Testis (tissue), 2 donors: ENCODE measurements at regions not wholly inside any gene's neighbourhood (a gene's known extent, or its start where the extent isn't known, plus 50 kb on each side); places are given as distances from the start of the nearest gene placed in this dataset.

Experiments used
- POLR2A ChIP-seq: fragments of 450-650 bp; IDR thresholded peaks from one replicate; pipeline ENCODE4 v1.6.1; 2017; ENCODE audit warnings: antibody characterized with exemption, mild to moderate bottlenecking, moderate library complexity
- TF ChIP-seq, protein P1 (sequence below), 3 experiments: fragments of 450-650 bp in 2 of 3; fragments of 200-600 bp in 1 of 3; sonication (generic) in 1 of 3; IDR thresholded peaks; one replicate each; pipeline ENCODE4 v1.5.1; 2016 to 2019; ENCODE audit warnings: antibody characterized with exemption in 3 of 3, mild to moderate bottlenecking in 2 of 3, moderate library complexity in 1 of 3

GRCh38 chr10:7102557-7103349 is 308.1 kb downstream of the SFMBT2 start:
- TF ChIP-seq, protein P1, sequence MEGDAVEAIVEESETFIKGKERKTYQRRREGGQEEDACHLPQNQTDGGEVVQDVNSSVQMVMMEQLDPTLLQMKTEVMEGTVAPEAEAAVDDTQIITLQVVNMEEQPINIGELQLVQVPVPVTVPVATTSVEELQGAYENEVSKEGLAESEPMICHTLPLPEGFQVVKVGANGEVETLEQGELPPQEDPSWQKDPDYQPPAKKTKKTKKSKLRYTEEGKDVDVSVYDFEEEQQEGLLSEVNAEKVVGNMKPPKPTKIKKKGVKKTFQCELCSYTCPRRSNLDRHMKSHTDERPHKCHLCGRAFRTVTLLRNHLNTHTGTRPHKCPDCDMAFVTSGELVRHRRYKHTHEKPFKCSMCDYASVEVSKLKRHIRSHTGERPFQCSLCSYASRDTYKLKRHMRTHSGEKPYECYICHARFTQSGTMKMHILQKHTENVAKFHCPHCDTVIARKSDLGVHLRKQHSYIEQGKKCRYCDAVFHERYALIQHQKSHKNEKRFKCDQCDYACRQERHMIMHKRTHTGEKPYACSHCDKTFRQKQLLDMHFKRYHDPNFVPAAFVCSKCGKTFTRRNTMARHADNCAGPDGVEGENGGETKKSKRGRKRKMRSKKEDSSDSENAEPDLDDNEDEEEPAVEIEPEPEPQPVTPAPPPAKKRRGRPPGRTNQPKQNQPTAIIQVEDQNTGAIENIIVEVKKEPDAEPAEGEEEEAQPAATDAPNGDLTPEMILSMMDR (IDR thresholded peaks at IDR 0.05) = no peak
- TF ChIP-seq POLR2A = no peak
